GM12874 (cell line): ENCODE measurements at regions not wholly inside any gene's neighbourhood (a gene's known extent, or its start where the extent isn't known, plus 50 kb on each side); places are given as distances from the start of the nearest gene placed in this dataset.

Experiments used
- CTCF ChIP-seq: IDR thresholded peaks from 2 replicates; pipeline ENCODE4 v1.5.1; 2011; ENCODE audit warnings: low read depth, mild to moderate bottlenecking, control low read depth, low read length, moderate library complexity; ENCODE audit not compliant: insufficient read depth

DNA sequence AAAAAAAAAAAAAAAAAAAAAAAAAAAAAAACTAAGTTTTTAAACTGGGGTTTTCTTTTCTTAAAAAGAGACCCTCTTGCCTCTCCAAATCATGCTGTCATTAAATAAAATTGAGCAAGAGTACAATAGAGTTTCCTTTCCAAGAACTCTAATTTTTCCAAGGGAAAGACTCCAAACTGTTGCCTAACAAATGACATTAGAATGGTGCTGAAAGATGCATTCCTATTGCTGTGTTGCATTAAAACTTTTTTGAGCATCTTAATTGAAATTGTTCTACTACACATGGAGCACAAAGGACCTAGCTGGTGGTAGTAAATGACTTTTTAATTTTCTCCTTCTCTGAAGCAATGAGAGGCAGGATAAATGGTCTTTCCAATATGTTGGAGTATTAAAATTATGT lies 469.1 kb upstream of the ARHGEF26 start:
- TF ChIP-seq CTCF: no peak

GRCh38 chr3:153657046-153657445 lies 464.1 kb upstream of the ARHGEF26 start:
- TF ChIP-seq CTCF: no peak

- TF ChIP-seq CTCF: no peak
Measured at GRCh38 chr3:153657461-153657860, 463.7 kb upstream of the ARHGEF26 start.

- TF ChIP-seq CTCF: no peak
Measured at GRCh38 chr3:153658136-153658535, 463.1 kb upstream of the ARHGEF26 start.

DNA sequence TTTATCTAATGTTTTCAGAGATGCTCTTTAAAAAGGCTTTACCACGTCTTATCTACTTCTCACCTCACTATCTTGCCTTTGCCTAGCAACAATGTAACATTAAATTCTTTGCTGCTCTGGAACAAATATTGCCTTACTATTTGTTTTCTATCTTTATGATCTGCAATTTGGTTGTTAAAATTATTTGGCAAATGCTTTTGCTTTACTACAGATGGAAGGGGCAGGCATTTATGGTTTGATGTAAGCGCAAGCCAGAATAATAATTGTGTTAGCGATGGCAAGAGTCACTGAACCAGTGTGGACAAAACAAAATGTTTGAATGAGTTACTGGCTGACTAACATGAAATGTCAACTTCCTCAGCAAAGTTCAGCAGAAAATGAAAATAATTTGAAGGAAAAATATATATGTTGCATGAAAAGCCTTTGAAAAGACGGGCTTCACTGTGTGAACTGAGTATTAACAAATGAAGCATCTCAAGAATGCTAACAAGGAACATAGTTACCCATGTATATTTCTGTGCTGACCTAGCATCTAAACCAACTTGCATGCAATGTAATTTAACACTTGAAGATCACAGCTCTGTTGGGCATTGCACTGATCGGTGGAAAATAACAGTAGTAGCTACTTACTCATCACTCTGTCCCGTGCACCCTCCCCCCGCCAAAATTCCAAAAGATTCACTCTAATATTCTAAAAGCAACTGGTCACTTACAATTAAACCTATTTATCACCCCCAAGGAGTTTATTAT lies 454.0 kb upstream of the ARHGEF26 start:
- no peak for TF ChIP-seq CTCF

DNA sequence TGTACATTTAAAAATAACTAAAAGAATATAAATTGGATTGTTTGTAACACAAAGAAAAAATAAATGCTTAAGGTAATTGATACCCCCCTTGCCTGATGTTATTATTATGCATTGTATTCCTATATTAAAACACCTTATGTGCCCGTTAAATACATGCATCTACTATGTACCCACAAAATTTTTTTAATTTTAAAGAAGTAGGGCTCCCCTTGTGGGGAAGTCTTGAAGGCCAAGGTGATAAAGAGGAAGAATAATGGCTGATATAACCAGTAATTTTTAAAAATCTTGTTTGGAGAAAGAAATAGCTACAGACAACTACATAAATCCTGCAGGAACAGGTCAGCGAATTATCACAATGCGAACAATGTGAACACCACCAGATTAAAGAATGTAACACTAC lies 451.7 kb upstream of the ARHGEF26 start:
- TF ChIP-seq CTCF: no peak

- TF ChIP-seq CTCF: no peak
Measured at GRCh38 chr3:153670577-153670976, 450.6 kb upstream of the ARHGEF26 start.
